MM.1S (cell line): ENCODE measurements at regions not wholly inside any gene's neighbourhood (a gene's known extent, or its start where the extent isn't known, plus 50 kb on each side); places are given as distances from the start of the nearest gene placed in this dataset.
A peak's percentile ranks its signal among the peaks of the same experiment; 100 is the strongest.
"Not testable (repeated sequence)": the region's sequence is repeated elsewhere in the genome, so short reads cannot be mapped to it uniquely, and the experiment has no call there.

ENCODE experiments used
- DNase-seq: peaks from one replicate; pipeline ENCODE4 v3.0.0-alpha.2; 2015
- H2AFZ ChIP-seq: fragments of 300-600 bp; sonication (generic); 2 replicates; pipeline ENCODE4 v1.6.0; 2016; ENCODE audit warnings: antibody characterized with exemption, low read length
- H3F3A ChIP-seq: fragments of 300-600 bp; sonication (generic); 2 replicates; pipeline ENCODE4 v1.6.1; 2016; ENCODE audit warnings: mild to moderate bottlenecking, antibody characterized with exemption, low read length, moderate library complexity, mixed read lengths; ENCODE audit not compliant: insufficient read depth
- H3K27ac ChIP-seq: fragments of 300-600 bp; sonication (generic); 2 replicates; pipeline ENCODE4 v1.5.1; 2016; ENCODE audit warnings: mild to moderate bottlenecking, low read length
- H3K27me3 ChIP-seq: fragments of 300-600 bp; sonication (generic); replicated peaks from 2 replicates; pipeline ENCODE4 v1.6.0; 2016; ENCODE audit warnings: low read length; ENCODE audit not compliant: insufficient read depth
- H3K36me3 ChIP-seq: fragments of 300-600 bp; sonication (generic); replicated peaks from 2 replicates; pipeline ENCODE4 v1.6.1; 2016; ENCODE audit warnings: mild to moderate bottlenecking, low read length, mixed read lengths; ENCODE audit not compliant: insufficient read depth
- H3K4me1 ChIP-seq: fragments of 300-600 bp; sonication (generic); 2 replicates; pipeline ENCODE4 v1.6.1; 2016; ENCODE audit warnings: low read length, mixed read lengths
- H3K4me2 ChIP-seq: fragments of 300-600 bp; sonication (generic); 2 replicates; pipeline ENCODE4 v1.6.0; 2016; ENCODE audit warnings: low read depth, low read length
- H3K4me3 ChIP-seq: fragments of 300-600 bp; sonication (generic); 2 replicates; pipeline ENCODE4 v1.5.1; 2016; ENCODE audit warnings: low read length, mixed read lengths
- H3K79me2 ChIP-seq: fragments of 300-600 bp; sonication (generic); 2 replicates; pipeline ENCODE4 v1.6.1; 2016; ENCODE audit warnings: mixed run types, low read length, mixed read lengths
- H3K9ac ChIP-seq: fragments of 300-600 bp; sonication (generic); 2 replicates; pipeline ENCODE4 v1.6.1; 2016; ENCODE audit warnings: low read length, mixed read lengths
- H3K9me2 ChIP-seq: fragments of 300-600 bp; sonication (generic); replicated peaks from 2 replicates; pipeline ENCODE4 v1.6.1; 2016; ENCODE audit warnings: mild to moderate bottlenecking, low read length, mixed read lengths; ENCODE audit not compliant: insufficient read depth
- H3K9me3 ChIP-seq: fragments of 300-600 bp; sonication (generic); replicated peaks from 2 replicates; pipeline ENCODE4 v1.6.1; 2016; ENCODE audit warnings: mild to moderate bottlenecking, low read length, mixed read lengths; ENCODE audit not compliant: insufficient read depth
- H4K20me1 ChIP-seq: fragments of 300-600 bp; sonication (generic); 2 replicates; pipeline ENCODE4 v1.6.1; 2016; ENCODE audit warnings: mild to moderate bottlenecking, low read length, moderate library complexity, mixed read lengths; ENCODE audit not compliant: insufficient read depth
- CTCF ChIP-seq: fragments of 300-600 bp; sonication (generic); IDR thresholded peaks from 2 replicates; pipeline ENCODE4 v1.5.1; 2016; ENCODE audit warnings: antibody characterized with exemption, low read length, mixed read lengths
- EZH2 ChIP-seq: fragments of 300-600 bp; sonication (generic); optimal IDR thresholded peaks from 2 replicates; pipeline ENCODE3; 2017; ENCODE audit warnings: low read depth, mild to moderate bottlenecking, antibody characterized with exemption, low read length, mixed read lengths
- EZH2phosphoT487 ChIP-seq: fragments of 300-600 bp; sonication (generic); IDR thresholded peaks from 2 replicates; pipeline ENCODE4 v1.6.1; 2018; ENCODE audit warnings: antibody characterized with exemption, low read length

- peak; percentile 7 for DNase-seq
- H3F3A ChIP-seq: no peaks in the 10 kb centered on the region
Observed at GRCh38 chr13:105838231-105838630, 697.2 kb downstream of the EFNB2 start.

GRCh38 chr13:105837295-105837694, 698.2 kb downstream of the EFNB2 start:
- not testable (repeated sequence) for H3K9me3 ChIP-seq, H3K36me3 ChIP-seq, H3F3A ChIP-seq, H3K4me2 ChIP-seq, H3K4me1 ChIP-seq, H3K4me3 ChIP-seq, H3K9me2 ChIP-seq, H3K9ac ChIP-seq, DNase-seq, H3K79me2 ChIP-seq, H2AFZ ChIP-seq, H3K27ac ChIP-seq, H3K27me3 ChIP-seq, H4K20me1 ChIP-seq

More at GRCh38 chr13:105838231-105838630, 697.2 kb downstream of the EFNB2 start:
- no peaks in the 10 kb centered on the region for H3K4me1 ChIP-seq
- no peaks in the 10 kb centered on the region for H3K79me2 ChIP-seq
- no peak overlapping the region for H3K27ac ChIP-seq
- no peaks in the 10 kb centered on the region for H4K20me1 ChIP-seq
- no peak overlapping the region for H3K9ac ChIP-seq
- TF ChIP-seq EZH2: no peak
- no peak for TF ChIP-seq EZH2phosphoT487
- no peak for TF ChIP-seq CTCF
- 0 out of 2 replicates have a peak overlapping the region, but pooled peaks have one; percentile 11 for H3K4me2 ChIP-seq
- H3K4me3 ChIP-seq: no peak overlapping the region
- H3K36me3 ChIP-seq: no peaks in the 10 kb centered on the region
- H3K9me2 ChIP-seq: no peaks in the 10 kb centered on the region
- H3K9me3 ChIP-seq: no peaks in the 10 kb centered on the region
- H2AFZ ChIP-seq: no peak overlapping the region
- no peaks in the 10 kb centered on the region for H3K27me3 ChIP-seq

GRCh38 chr13:105830821-105831220, 704.6 kb downstream of the EFNB2 start:
- Histone ChIP-seq H4K20me1 (no peaks in the 10 kb centered on the region), H3K4me2 (no peak overlapping the region), H3K9ac (no peak overlapping the region), H3K27me3 (no peaks in the 10 kb centered on the region), H3K79me2 (no peaks in the 10 kb centered on the region), H3K27ac (no peak overlapping the region), H3K9me2 (no peaks in the 10 kb centered on the region), H3F3A (no peaks in the 10 kb centered on the region), H3K9me3 (no peaks in the 10 kb centered on the region; the same call in 1 of the 2 replicates), H3K36me3 (no peaks in the 10 kb centered on the region), H2AFZ (no peak overlapping the region), H3K4me1 (no peaks in the 10 kb centered on the region), H3K4me3 (no peak overlapping the region)
- DNase-seq: no peak
- TF ChIP-seq CTCF (no peak), EZH2 (no peak), EZH2phosphoT487 (no peak)

- Histone ChIP-seq H3K9ac (no peak overlapping the region), H3F3A (no peaks in the 10 kb centered on the region), H3K36me3 (no peaks in the 10 kb centered on the region), H3K4me2 (no peak overlapping the region), H3K27me3 (no peaks in the 10 kb centered on the region), H3K9me3 (no peaks in the 10 kb centered on the region; the same call in 1 of the 2 replicates), H2AFZ (no peak overlapping the region), H3K27ac (no peak overlapping the region), H3K79me2 (no peaks in the 10 kb centered on the region), H3K4me3 (no peak overlapping the region), H3K9me2 (no peaks in the 10 kb centered on the region), H3K4me1 (no peaks in the 10 kb centered on the region), H4K20me1 (no peaks in the 10 kb centered on the region)
- DNase-seq: no peak
- TF ChIP-seq EZH2 (no peak), CTCF (no peak), EZH2phosphoT487 (no peak)
Observed at GRCh38 chr13:105827111-105827809, 708.2 kb downstream of the EFNB2 start.
